ENCODE measurements at regions not wholly inside any gene's neighbourhood (a gene's known extent, or its start where the extent isn't known, plus 50 kb on each side); places are given as distances from the start of the nearest gene placed in this dataset.

DNA sequence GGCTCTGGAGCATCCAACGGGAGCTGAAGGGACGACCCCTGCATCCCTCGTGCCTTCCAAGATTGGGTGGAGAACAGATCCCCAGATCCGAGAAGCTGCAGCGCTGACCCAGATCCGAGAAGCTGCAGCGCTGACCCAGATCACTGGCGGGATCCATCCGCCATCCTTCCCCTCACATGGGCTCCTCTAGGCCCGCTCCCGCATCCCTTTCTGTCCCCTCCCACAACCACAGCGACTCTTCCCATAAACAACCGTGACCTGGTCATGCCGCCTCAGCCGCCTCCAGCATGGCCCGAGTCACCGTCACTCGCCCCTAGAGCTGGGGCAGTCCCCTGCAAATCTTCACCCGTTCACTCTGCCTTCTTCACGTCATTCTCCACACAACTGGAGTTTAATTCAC, 124.9 kb downstream of the UTP18 start:
- Histone ChIP-seq H3K36me3 (ENCODE audit: control insufficient read depth, insufficient read depth, low read length) (no peaks in the 10 kb centered on the region), H3K4me1 (ENCODE audit: control insufficient read depth, insufficient read depth, low read length, poor library complexity, severe bottlenecking) (no peaks in the 10 kb centered on the region), H3K9me3 (ENCODE audit: control insufficient read depth, low read length) (no peaks in the 10 kb centered on the region), H3K27me3 (replicated peaks; ENCODE audit: control insufficient read depth, insufficient read depth, low read length, poor library complexity, severe bottlenecking) (no peaks in the 10 kb centered on the region), H3K4me3 (ENCODE audit: insufficient read depth, low read depth, low read length, poor library complexity, severe bottlenecking) (no peak overlapping the region), H3K27ac (ENCODE audit: insufficient read depth, low read length, poor library complexity, severe bottlenecking) (no peak overlapping the region)
- DNase-seq, result no peak

- Histone ChIP-seq H3K36me3 (ENCODE audit: control insufficient read depth, insufficient read depth, low read length) (no peaks in the 10 kb centered on the region), H3K4me1 (ENCODE audit: control insufficient read depth, insufficient read depth, low read length, poor library complexity, severe bottlenecking) (no peaks in the 10 kb centered on the region), H3K27ac (ENCODE audit: insufficient read depth, low read length, poor library complexity, severe bottlenecking) (no peak overlapping the region), H3K9me3 (ENCODE audit: control insufficient read depth, low read length) (no peaks in the 10 kb centered on the region), H3K4me3 (ENCODE audit: insufficient read depth, low read depth, low read length, poor library complexity, severe bottlenecking) (no peak overlapping the region), H3K27me3 (replicated peaks; ENCODE audit: control insufficient read depth, insufficient read depth, low read length, poor library complexity, severe bottlenecking) (no peaks in the 10 kb centered on the region)
- DNase-seq, result no peak
Measured at GRCh38 chr17:51387582-51387981, 127.2 kb downstream of the UTP18 start.

DNA sequence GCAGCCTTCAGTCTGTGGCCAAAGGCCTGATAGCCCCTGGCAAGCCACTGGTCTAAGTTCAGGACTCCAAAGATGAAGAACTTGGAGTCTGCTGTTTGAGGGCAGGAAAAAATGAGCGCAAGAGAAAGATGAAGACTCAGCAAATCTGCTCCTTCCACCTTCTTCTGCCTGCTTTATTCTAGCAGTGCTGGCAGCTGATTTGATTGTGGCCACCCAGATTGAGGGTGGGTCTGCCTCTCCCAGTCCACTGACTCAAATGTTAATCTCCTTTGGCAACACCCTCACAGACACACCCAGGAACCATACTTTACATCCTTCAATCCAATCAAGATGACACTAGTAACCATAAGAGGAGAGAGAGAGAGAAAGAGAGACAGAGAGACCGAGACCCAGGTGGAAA, 127.6 kb downstream of the UTP18 start:
- Histone ChIP-seq H3K27ac (ENCODE audit: insufficient read depth, low read length, poor library complexity, severe bottlenecking) (no peak overlapping the region), H3K4me1 (ENCODE audit: control insufficient read depth, insufficient read depth, low read length, poor library complexity, severe bottlenecking) (no peaks in the 10 kb centered on the region), H3K36me3 (ENCODE audit: control insufficient read depth, insufficient read depth, low read length) (no peaks in the 10 kb centered on the region), H3K27me3 (replicated peaks; ENCODE audit: control insufficient read depth, insufficient read depth, low read length, poor library complexity, severe bottlenecking) (no peaks in the 10 kb centered on the region), H3K4me3 (ENCODE audit: insufficient read depth, low read depth, low read length, poor library complexity, severe bottlenecking) (no peak overlapping the region), H3K9me3 (ENCODE audit: control insufficient read depth, low read length) (no peaks in the 10 kb centered on the region)
- no peak for DNase-seq

GRCh38 chr17:51389875-51390274, 129.5 kb downstream of the UTP18 start:
- DNase-seq, result no peak
- no peaks in the 10 kb centered on the region for H3K4me1 ChIP-seq (ENCODE audit: control insufficient read depth, insufficient read depth, low read length, poor library complexity, severe bottlenecking)

GRCh38 chr17:51391982-51392654, 131.8 kb downstream of the UTP18 start:
- Histone ChIP-seq H3K27me3 (replicated peaks; ENCODE audit: control insufficient read depth, insufficient read depth, low read length, poor library complexity, severe bottlenecking) (no peaks in the 10 kb centered on the region), H3K4me3 (ENCODE audit: insufficient read depth, low read depth, low read length, poor library complexity, severe bottlenecking) (no peak overlapping the region)

More at GRCh38 chr17:51389875-51390274, 129.5 kb downstream of the UTP18 start:
- Histone ChIP-seq H3K27me3 (replicated peaks; ENCODE audit: control insufficient read depth, insufficient read depth, low read length, poor library complexity, severe bottlenecking) (no peaks in the 10 kb centered on the region), H3K27ac (ENCODE audit: insufficient read depth, low read length, poor library complexity, severe bottlenecking) (no peak overlapping the region), H3K36me3 (ENCODE audit: control insufficient read depth, insufficient read depth, low read length) (no peaks in the 10 kb centered on the region), H3K9me3 (ENCODE audit: control insufficient read depth, low read length) (no peaks in the 10 kb centered on the region), H3K4me3 (ENCODE audit: insufficient read depth, low read depth, low read length, poor library complexity, severe bottlenecking) (no peak overlapping the region)

GRCh38 chr17:51395621-51396020, 135.3 kb downstream of the UTP18 start:
- H3K27ac ChIP-seq (ENCODE audit: insufficient read depth, low read length, poor library complexity, severe bottlenecking), result no peak overlapping the region
- H3K4me1 ChIP-seq (ENCODE audit: control insufficient read depth, insufficient read depth, low read length, poor library complexity, severe bottlenecking), result no peaks in the 10 kb centered on the region
- H3K27me3 ChIP-seq (replicated peaks; ENCODE audit: control insufficient read depth, insufficient read depth, low read length, poor library complexity, severe bottlenecking), result no peaks in the 10 kb centered on the region
- no peak overlapping the region for H3K4me3 ChIP-seq (ENCODE audit: insufficient read depth, low read depth, low read length, poor library complexity, severe bottlenecking)
- no peaks in the 10 kb centered on the region for H3K36me3 ChIP-seq (ENCODE audit: control insufficient read depth, insufficient read depth, low read length)
- DNase-seq, result no peak
- H3K9me3 ChIP-seq (ENCODE audit: control insufficient read depth, low read length), result no peaks in the 10 kb centered on the region

More at GRCh38 chr17:51391982-51392654, 131.8 kb downstream of the UTP18 start:
- Histone ChIP-seq H3K9me3 (ENCODE audit: control insufficient read depth, low read length) (no peaks in the 10 kb centered on the region), H3K4me1 (ENCODE audit: control insufficient read depth, insufficient read depth, low read length, poor library complexity, severe bottlenecking) (no peaks in the 10 kb centered on the region), H3K36me3 (ENCODE audit: control insufficient read depth, insufficient read depth, low read length) (no peaks in the 10 kb centered on the region), H3K27ac (ENCODE audit: insufficient read depth, low read length, poor library complexity, severe bottlenecking) (no peak overlapping the region)
- no peak for DNase-seq

DNA sequence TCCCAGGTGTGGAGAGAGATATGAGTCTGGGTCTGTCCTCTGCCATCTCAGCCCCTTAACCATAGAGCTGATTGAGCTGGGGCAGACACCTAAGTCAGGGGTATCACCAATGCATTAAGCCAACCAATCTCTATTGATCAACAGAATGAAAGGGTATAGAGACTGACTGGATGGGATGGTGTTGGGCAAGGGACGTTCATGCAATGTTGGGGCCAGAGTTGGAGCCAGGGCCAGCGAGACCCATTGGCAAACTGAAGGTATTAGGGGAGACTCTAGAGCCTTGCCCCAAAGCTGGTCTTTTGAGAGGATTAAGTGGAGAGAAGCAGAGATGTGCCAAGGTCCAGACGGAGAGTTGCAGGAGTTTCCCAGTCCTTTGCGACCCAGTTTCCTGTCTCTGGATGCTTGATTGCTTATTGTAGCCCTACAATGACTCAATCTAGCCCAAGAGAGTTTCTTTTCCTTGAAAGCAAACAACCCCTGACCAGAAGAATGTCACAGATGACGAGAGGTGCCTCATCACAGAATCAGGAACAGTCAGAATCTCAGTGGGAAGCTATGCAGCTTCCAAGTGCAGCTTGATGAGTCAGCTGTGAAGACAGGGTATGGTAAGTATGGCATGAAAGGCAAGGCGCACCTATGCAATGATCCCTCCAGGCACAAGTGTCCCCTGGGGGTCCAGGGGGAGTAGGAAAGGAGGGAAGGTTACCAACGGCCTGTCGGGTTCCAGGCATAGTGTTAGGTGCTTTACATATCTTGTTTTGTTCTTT, 137.2 kb downstream of the UTP18 start:
- Histone ChIP-seq H3K4me1 (ENCODE audit: control insufficient read depth, insufficient read depth, low read length, poor library complexity, severe bottlenecking) (no peaks in the 10 kb centered on the region), H3K27me3 (replicated peaks; ENCODE audit: control insufficient read depth, insufficient read depth, low read length, poor library complexity, severe bottlenecking) (no peaks in the 10 kb centered on the region), H3K36me3 (ENCODE audit: control insufficient read depth, insufficient read depth, low read length) (no peaks in the 10 kb centered on the region), H3K27ac (ENCODE audit: insufficient read depth, low read length, poor library complexity, severe bottlenecking) (no peak overlapping the region), H3K9me3 (ENCODE audit: control insufficient read depth, low read length) (no peaks in the 10 kb centered on the region), H3K4me3 (ENCODE audit: insufficient read depth, low read depth, low read length, poor library complexity, severe bottlenecking) (no peak overlapping the region)
- DNase-seq, result no peak

DNA sequence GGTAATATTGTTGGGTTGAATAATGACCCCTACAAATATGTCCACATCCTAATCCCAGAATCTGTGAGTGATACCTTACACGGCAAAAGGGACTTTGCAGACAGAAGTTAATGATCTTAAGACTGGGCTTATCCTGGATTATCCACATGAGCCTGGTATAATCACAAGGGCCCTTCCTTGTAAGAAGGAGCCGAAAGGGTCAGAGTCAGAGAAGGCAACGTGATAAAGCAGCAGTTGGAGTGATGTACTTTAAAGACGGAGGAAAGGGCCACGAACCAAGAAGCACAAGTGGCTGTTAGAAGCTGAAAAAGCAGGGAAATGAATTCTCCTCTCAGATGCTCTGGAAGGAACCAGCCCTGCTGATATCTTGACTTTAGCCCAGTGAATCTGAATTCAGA, 137.8 kb downstream of the UTP18 start:
- no peaks in the 10 kb centered on the region for H3K36me3 ChIP-seq (ENCODE audit: control insufficient read depth, insufficient read depth, low read length)
- no peak overlapping the region for H3K27ac ChIP-seq (ENCODE audit: insufficient read depth, low read length, poor library complexity, severe bottlenecking)
- H3K4me1 ChIP-seq (ENCODE audit: control insufficient read depth, insufficient read depth, low read length, poor library complexity, severe bottlenecking), result no peaks in the 10 kb centered on the region
- no peaks in the 10 kb centered on the region for H3K9me3 ChIP-seq (ENCODE audit: control insufficient read depth, low read length)
- H3K27me3 ChIP-seq (replicated peaks; ENCODE audit: control insufficient read depth, insufficient read depth, low read length, poor library complexity, severe bottlenecking), result no peaks in the 10 kb centered on the region
- H3K4me3 ChIP-seq (ENCODE audit: insufficient read depth, low read depth, low read length, poor library complexity, severe bottlenecking), result no peak overlapping the region
- no peak for DNase-seq

- H3K4me1 ChIP-seq (ENCODE audit: control insufficient read depth, insufficient read depth, low read length, poor library complexity, severe bottlenecking), result no peaks in the 10 kb centered on the region
- no peaks in the 10 kb centered on the region for H3K36me3 ChIP-seq (ENCODE audit: control insufficient read depth, insufficient read depth, low read length)
- no peak overlapping the region for H3K27ac ChIP-seq (ENCODE audit: insufficient read depth, low read length, poor library complexity, severe bottlenecking)
- no peaks in the 10 kb centered on the region for H3K27me3 ChIP-seq (replicated peaks; ENCODE audit: control insufficient read depth, insufficient read depth, low read length, poor library complexity, severe bottlenecking)
- no peak for DNase-seq
- no peak overlapping the region for H3K4me3 ChIP-seq (ENCODE audit: insufficient read depth, low read depth, low read length, poor library complexity, severe bottlenecking)
- no peaks in the 10 kb centered on the region for H3K9me3 ChIP-seq (ENCODE audit: control insufficient read depth, low read length)
Measured at GRCh38 chr17:51398687-51399086, 138.3 kb downstream of the UTP18 start.

- Histone ChIP-seq H3K36me3 (ENCODE audit: control insufficient read depth, insufficient read depth, low read length) (no peaks in the 10 kb centered on the region), H3K27me3 (replicated peaks; ENCODE audit: control insufficient read depth, insufficient read depth, low read length, poor library complexity, severe bottlenecking) (no peaks in the 10 kb centered on the region), H3K27ac (ENCODE audit: insufficient read depth, low read length, poor library complexity, severe bottlenecking) (no peak overlapping the region), H3K4me3 (ENCODE audit: insufficient read depth, low read depth, low read length, poor library complexity, severe bottlenecking) (no peak overlapping the region), H3K9me3 (ENCODE audit: control insufficient read depth, low read length) (no peaks in the 10 kb centered on the region), H3K4me1 (ENCODE audit: control insufficient read depth, insufficient read depth, low read length, poor library complexity, severe bottlenecking) (no peaks in the 10 kb centered on the region)
- DNase-seq, result no peak
Measured at GRCh38 chr17:51401279-51401678, 140.9 kb downstream of the UTP18 start.

Data from effector memory CD4-positive, alpha-beta T cell (primary cell).